ENCODE measurements at regions not wholly inside any gene's neighbourhood (a gene's known extent, or its start where the extent isn't known, plus 50 kb on each side); places are given as distances from the start of the nearest gene placed in this dataset.

- no peaks in the 10 kb centered on the region for H3K79me2 ChIP-seq (ENCODE audit: insufficient read depth, low read length)
- BruUV-seq (replicated peaks): no TSS peak
- H3K27me3 ChIP-seq (ENCODE audit: insufficient read depth, low read length): peaks cover 37% of the 10 kb centered on the region
- ChIA-PET CTCF (no interaction called here), RAD21 (ENCODE audit: low non-redundant PET in 1 of 2, low total read pairs in 2 of 2, uncharacterized antibody in 2 of 2, unreplicated experiment in 2 of 2) (no interaction called here), POLR2A (no interaction called here)
- H3K9me3 ChIP-seq (ENCODE audit: control insufficient read depth in 1 of 2, insufficient read depth in 1 of 2, low read depth in 1 of 2, low read length in 2 of 2): no peaks in the 10 kb centered on the region
- intact Hi-C loops (cut with micrococcal nuclease): no loop called here
- ATAC-seq: no peak
- no peaks in the 10 kb centered on the region for H3K9me2 ChIP-seq (ENCODE audit: insufficient read depth)
- no peaks in the 10 kb centered on the region for H3K36me3 ChIP-seq (ENCODE audit: control insufficient read depth in 1 of 2, insufficient read depth in 2 of 2, low read length in 2 of 2)
- TF ChIP-seq CBX3 (IDR thresholded peaks at IDR 0.05; ENCODE audit: low read depth) (no peak), SIN3A (IDR thresholded peaks at IDR 0.05; ENCODE audit: low read depth) (no peak), TCF7L2 (IDR thresholded peaks at IDR 0.05; ENCODE audit: borderline replicate concordance, extremely low read depth, insufficient read depth, insufficient read length) (no peak), POLR2A (IDR thresholded peaks at IDR 0.05; ENCODE audit: borderline replicate concordance, extremely low read depth, insufficient read depth, insufficient read length) (no peak), FOSL1 (IDR thresholded peaks at IDR 0.05; ENCODE audit: low read depth) (no peak), CEBPB (IDR thresholded peaks at IDR 0.05; ENCODE audit: low read depth) (no peak), POLR2AphosphoS5 (IDR thresholded peaks at IDR 0.05; ENCODE audit: low read depth, low read length) (no peak), ZFX (IDR thresholded peaks at IDR 0.05) (no peak), EGR1 (IDR thresholded peaks at IDR 0.05; ENCODE audit: low read depth) (no peak), JUND (IDR thresholded peaks at IDR 0.05) (no peak), ELF1 (IDR thresholded peaks at IDR 0.05; ENCODE audit: borderline replicate concordance, low read depth) (no peak), EZH2phosphoT487 (IDR thresholded peaks at IDR 0.05; ENCODE audit: borderline replicate concordance) (no peak), ATF3 (IDR thresholded peaks at IDR 0.05) (no peak), REST (IDR thresholded peaks at IDR 0.05; ENCODE audit: low read depth) (no peak), YY1 (IDR thresholded peaks at IDR 0.05; ENCODE audit: extremely low read depth, insufficient replicate concordance, low read depth, low read length) (no peak), SP1 (IDR thresholded peaks at IDR 0.05; ENCODE audit: low read depth) (no peak), SRF (IDR thresholded peaks at IDR 0.05; ENCODE audit: low read depth) (no peak), RAD21 (IDR thresholded peaks at IDR 0.05; ENCODE audit: low read depth) (no peak)
- TF ChIP-seq, protein P1, sequence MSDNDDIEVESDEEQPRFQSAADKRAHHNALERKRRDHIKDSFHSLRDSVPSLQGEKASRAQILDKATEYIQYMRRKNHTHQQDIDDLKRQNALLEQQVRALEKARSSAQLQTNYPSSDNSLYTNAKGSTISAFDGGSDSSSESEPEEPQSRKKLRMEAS (IDR thresholded peaks at IDR 0.05): no peak
- TF ChIP-seq, protein P2, sequence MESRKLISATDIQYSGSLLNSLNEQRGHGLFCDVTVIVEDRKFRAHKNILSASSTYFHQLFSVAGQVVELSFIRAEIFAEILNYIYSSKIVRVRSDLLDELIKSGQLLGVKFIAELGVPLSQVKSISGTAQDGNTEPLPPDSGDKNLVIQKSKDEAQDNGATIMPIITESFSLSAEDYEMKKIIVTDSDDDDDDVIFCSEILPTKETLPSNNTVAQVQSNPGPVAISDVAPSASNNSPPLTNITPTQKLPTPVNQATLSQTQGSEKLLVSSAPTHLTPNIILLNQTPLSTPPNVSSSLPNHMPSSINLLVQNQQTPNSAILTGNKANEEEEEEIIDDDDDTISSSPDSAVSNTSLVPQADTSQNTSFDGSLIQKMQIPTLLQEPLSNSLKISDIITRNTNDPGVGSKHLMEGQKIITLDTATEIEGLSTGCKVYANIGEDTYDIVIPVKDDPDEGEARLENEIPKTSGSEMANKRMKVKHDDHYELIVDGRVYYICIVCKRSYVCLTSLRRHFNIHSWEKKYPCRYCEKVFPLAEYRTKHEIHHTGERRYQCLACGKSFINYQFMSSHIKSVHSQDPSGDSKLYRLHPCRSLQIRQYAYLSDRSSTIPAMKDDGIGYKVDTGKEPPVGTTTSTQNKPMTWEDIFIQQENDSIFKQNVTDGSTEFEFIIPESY (IDR thresholded peaks at IDR 0.05; ENCODE audit: extremely low read depth, insufficient replicate concordance, low read length): no peak
- H3K27ac ChIP-seq (ENCODE audit: low read depth, low read length): no peak overlapping the region
- no peak overlapping the region for H2AFZ ChIP-seq (ENCODE audit: low read depth, low read length, poor library complexity, severe bottlenecking)
- H3K4me1 ChIP-seq (ENCODE audit: control insufficient read depth in 1 of 2, insufficient read depth in 2 of 2, low read length in 2 of 2): no peaks in the 10 kb centered on the region
- no peak overlapping the region for H3K4me3 ChIP-seq (replicated peaks in 1 of 2; ENCODE audit: low read depth in 1 of 2, low read length in 2 of 2)
- H3K9ac ChIP-seq (ENCODE audit: low read length): no peak overlapping the region
- no peak overlapping the region for H3K4me2 ChIP-seq (ENCODE audit: low read length)
- no peak for DNase-seq (ENCODE audit: low read depth, low spot score)
- no peaks in the 10 kb centered on the region for H4K20me1 ChIP-seq (ENCODE audit: insufficient read depth)
Measured at GRCh38 chr20:57805747-57806146, 95.9 kb upstream of the PMEPA1 start.

All from HCT116 (cell line).